SKM-1 (cell line): ENCODE measurements at regions not wholly inside any gene's neighbourhood (a gene's known extent, or its start where the extent isn't known, plus 50 kb on each side); places are given as distances from the start of the nearest gene placed in this dataset.
A peak's percentile ranks its signal among the peaks of the same experiment; 100 is the strongest.

Source experiments
- DNase-seq: peaks from one replicate; lab custom pipeline; 2025; ENCODE audit not compliant: unreplicated experiment; lab: John Stamatoyannopoulos, UW

DNA sequence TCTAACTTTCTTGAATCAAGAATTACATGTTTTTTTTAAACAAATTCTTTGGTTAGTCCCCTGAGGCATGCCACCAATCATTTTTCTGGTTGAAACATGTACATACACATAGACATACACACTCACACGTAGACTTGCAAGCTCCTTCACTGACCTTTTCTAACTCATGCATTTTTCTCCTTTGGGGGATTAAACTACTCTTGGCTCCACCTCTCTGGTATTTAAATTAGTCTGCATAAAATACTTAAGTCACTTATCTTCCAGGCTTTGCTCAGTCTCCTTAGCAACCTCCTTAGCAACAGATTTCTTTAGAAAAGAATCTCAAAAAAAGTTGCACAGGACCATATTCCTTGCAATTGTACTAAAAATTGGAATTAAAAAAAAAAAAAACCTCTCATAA is 440.9 kb upstream of the LRRC7 start:
- no peak for DNase-seq

DNA sequence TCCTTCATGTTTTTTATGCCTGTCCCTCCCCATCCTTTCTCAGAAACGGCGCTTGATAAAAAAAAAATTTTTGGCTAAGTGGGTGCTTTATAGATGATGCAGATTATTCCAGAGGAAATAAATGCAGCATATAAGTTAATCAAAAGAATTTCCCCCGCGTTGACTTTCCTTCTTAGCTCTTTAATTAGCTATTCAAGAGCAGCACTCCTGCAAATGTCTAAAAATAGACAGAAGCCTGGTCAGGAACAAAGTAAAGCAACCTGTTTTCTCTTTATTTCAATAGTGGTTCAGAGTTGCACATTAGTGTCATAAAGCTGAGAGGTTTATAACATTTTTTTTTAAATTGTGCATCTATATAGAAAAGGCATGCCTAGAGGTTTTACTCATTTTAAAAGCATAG is 439.5 kb upstream of the LRRC7 start:
- DNase-seq = no peak

GRCh38 chr1:69129538-69129937 is 438.2 kb upstream of the LRRC7 start:
- no peak for DNase-seq

DNA sequence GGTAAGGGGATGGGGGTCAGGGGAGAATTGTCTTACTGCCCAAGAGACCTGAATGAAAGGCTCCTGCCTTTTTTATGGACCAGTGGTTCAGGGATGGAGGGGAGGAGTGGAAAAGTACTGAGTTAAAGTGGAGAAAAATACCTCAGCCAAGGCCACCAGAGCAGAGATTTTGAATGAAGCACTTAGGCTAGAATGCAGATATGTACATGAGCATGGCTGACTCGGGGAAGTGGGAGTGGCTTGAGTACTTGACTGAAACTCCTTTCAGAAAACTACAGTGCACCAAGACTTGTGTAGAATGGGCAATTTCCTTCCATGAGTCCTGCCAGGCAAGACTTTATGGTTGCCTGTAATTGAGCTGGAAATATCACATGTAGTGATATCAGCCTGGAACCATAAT is 429.6 kb upstream of the LRRC7 start:
- DNase-seq = no peak

DNA sequence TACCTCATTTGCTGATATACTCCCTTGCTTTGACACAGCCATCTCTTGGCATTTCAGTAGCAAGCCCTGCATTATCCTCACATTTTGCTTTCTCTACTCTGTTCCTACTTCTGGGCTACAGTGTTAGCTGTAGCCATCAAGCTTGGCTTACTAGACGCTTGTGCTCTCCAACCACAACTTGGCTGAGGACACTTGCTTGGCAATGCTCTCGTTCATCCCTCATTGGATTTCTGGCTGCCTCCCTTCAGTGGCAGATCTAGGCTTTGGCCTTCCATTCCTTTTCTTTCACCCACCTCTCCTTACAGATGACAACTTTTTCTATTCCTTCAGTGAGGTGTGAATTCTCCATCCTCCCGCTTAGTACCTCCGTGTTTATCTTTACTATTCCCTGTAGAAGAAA is 428.7 kb upstream of the LRRC7 start:
- DNase-seq = no peak

- no peak for DNase-seq
These were observed 421.4 kb upstream of the LRRC7 start for GRCh38 chr1:69146303-69146702.

DNA sequence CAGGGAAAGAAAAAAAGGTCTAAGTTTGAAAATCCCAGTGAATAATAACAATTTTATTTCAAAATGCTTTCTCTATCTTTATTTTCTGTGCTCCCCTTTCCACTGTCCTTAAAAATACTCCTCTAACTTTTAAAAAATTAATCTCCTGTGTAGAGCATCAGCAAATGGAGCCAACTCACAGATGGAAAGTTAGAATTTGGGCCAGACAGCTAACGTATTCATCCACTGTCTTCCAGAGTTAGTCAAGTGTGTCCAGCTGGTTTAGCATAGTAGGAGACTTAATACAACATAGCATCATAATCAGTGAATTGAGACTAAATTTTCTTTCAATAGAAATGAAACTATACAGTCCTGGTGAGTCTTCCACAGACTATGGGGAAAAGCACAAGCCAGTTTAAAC is 419.0 kb upstream of the LRRC7 start:
- DNase-seq = no peak

GRCh38 chr1:69157046-69157756 is 410.5 kb upstream of the LRRC7 start:
- no peak for DNase-seq

DNA sequence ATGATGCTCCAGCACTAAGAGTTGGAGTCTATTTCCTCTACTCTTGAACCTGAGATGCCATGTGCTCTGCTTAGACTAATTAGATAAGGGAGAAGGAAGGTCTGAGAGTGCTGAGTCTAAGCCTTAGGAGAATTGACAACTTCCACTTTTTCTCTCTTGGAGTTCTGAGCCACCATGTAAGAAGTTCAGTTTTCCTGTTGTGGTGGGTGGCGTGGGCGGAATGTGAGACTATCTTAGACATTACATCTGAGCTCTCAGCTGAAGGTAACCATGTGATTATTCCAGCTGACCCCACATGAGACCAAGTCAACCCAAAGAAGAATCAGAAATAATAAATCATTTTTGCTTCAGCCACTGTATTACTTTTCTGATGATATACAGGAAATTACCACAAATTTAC is 404.5 kb upstream of the LRRC7 start:
- no peak for DNase-seq

GRCh38 chr1:69163779-69164178 is 403.9 kb upstream of the LRRC7 start:
- DNase-seq = no peak

- no peak for DNase-seq
These were observed 399.8 kb upstream of the LRRC7 start for GRCh38 chr1:69167876-69168275.

DNA sequence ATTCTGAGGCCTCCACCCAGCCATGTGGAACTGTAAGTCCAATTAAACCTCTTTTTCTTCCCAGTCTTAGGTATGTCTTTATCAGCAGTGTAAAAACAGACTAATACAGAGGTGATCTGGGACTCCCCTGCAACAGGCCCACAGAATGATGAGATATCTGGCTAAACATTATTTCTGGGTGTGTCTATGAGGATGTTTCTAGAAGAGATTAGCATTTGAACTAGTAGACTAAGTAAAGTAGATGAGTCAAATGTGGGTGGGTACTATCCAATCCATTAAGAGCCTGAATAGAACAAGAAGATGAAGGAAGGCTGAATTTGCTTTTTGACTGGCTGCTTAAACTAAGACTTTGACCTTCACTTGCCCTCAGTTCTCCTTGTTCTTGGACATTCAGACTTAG is 396.5 kb upstream of the LRRC7 start:
- DNase-seq = no peak

- DNase-seq = peak; percentile 57
These were observed 395.4 kb upstream of the LRRC7 start for GRCh38 chr1:69172003-69173000.

DNA sequence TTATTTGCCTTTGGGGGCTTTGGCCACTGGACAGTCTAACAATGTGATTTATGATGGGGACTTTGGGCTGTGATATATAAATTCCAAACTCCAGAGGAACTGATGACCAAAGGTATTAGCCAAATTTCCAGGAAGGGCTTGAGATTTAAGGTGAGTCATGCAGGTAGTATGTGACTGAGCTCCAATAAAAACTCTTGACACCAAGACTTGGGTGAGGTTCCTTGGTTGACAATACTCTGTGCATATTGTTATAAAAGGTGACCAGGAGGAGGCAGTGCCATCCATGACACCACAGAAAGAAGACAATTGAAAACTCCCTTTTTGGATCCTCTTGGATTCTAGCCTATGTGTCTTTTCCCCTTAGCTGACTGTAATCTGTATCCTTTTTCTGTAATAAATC is 392.7 kb upstream of the LRRC7 start:
- no peak for DNase-seq

- no peak for DNase-seq
These were observed 387.4 kb upstream of the LRRC7 start for GRCh38 chr1:69180358-69180757.

GRCh38 chr1:69185378-69185777 is 382.3 kb upstream of the LRRC7 start:
- no peak for DNase-seq

DNA sequence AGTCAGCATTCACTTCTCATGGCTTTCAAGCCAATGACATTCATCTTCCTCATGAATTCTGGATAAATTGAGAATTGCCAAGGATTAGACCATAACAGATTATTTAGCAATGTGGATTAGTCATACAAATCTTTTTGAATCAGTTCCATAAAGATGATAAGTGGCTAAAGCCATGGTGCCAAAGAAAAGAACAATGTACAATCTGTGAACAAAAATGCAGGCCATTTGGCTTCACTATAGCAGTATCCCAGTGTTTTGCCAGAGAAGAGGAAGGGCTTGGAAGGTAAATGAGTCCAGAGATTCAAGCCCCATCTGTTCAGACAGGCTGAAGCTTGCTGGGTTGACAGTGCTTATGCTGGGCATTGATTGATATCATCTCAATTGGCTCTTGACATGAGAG is 376.4 kb upstream of the LRRC7 start:
- DNase-seq = no peak

GRCh38 chr1:69195136-69195535 is 372.6 kb upstream of the LRRC7 start:
- DNase-seq = no peak

GRCh38 chr1:69196071-69196470 is 371.7 kb upstream of the LRRC7 start:
- DNase-seq = no peak

- no peak for DNase-seq
These were observed 369.9 kb upstream of the LRRC7 start for GRCh38 chr1:69197816-69198215.

DNA sequence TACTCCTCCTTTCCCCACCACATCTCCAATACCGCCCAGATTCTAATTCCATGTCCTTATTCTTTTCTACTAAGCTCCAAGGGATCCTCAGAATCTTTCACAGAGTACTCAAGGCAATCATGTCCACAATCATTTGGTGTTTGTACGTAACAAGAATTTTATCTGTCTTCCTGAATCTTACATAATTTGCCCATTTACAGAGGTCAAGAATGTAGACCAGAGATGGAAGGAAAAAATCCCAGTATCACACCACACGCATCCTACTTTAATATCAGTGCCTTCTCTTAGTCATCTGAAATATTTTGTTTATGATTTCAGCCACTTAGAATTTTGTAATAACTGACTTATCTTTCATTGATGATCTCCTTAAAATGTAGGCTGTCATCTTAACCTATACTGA is 366.0 kb upstream of the LRRC7 start:
- no peak for DNase-seq

- no peak for DNase-seq
These were observed 364.6 kb upstream of the LRRC7 start for GRCh38 chr1:69203166-69203565.
